ENCODE measurements at regions not wholly inside any gene's neighbourhood (a gene's known extent, or its start where the extent isn't known, plus 50 kb on each side); places are given as distances from the start of the nearest gene placed in this dataset.

GRCh38 chr3:115233021-115233420 is 85.9 kb upstream of the ZBTB20 start:
- H3K27me3 ChIP-seq: no peaks in the 10 kb centered on the region
- H3K27ac ChIP-seq: no peak overlapping the region
- H3K4me1 ChIP-seq: no peaks in the 10 kb centered on the region
- DNase-seq: no peak
- H3K4me3 ChIP-seq: no peak overlapping the region
- WGBS, 5 donors: 74 to 85% (median 80%) methylated on average over 2 of the region's 2 CpGs
- no peaks in the 10 kb centered on the region for H3K36me3 ChIP-seq
- intact Hi-C loops (cut with DNase I; ENCODE audit: low total_unique reads): no loop called here
- H3K9me3 ChIP-seq: no peaks in the 10 kb centered on the region
- no peak for TF ChIP-seq POLR2A (IDR thresholded peaks at IDR 0.05)
- no peak for TF ChIP-seq POLR2AphosphoS5 (IDR thresholded peaks at IDR 0.05)
- no peak for TF ChIP-seq EP300 (IDR thresholded peaks at IDR 0.05)
- TF ChIP-seq, protein P1, sequence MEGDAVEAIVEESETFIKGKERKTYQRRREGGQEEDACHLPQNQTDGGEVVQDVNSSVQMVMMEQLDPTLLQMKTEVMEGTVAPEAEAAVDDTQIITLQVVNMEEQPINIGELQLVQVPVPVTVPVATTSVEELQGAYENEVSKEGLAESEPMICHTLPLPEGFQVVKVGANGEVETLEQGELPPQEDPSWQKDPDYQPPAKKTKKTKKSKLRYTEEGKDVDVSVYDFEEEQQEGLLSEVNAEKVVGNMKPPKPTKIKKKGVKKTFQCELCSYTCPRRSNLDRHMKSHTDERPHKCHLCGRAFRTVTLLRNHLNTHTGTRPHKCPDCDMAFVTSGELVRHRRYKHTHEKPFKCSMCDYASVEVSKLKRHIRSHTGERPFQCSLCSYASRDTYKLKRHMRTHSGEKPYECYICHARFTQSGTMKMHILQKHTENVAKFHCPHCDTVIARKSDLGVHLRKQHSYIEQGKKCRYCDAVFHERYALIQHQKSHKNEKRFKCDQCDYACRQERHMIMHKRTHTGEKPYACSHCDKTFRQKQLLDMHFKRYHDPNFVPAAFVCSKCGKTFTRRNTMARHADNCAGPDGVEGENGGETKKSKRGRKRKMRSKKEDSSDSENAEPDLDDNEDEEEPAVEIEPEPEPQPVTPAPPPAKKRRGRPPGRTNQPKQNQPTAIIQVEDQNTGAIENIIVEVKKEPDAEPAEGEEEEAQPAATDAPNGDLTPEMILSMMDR (IDR thresholded peaks at IDR 0.05): no peak

DNA sequence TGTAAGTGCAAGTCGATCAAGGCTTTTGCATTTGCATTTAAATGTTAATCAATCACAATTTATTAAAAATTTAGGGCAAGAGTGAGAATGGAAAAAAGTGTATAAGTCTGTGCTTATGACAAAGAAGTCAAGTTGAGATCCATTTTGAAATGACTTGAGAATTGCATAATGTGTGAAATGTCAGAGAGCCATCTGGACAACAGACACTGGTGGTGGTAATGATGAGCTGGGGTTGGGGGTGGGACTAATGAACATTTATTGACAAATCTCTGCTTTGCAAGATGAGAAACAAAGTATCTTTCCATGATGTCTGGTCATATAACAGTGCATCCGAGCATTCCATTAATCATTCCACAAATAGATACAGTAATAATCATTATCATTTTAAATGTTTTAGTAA is 89.4 kb upstream of the ZBTB20 start:
- no peak for DNase-seq
- H3K4me3 ChIP-seq: no peak overlapping the region
- no peaks in the 10 kb centered on the region for H3K27me3 ChIP-seq
- no peak overlapping the region for H3K27ac ChIP-seq
- H3K4me1 ChIP-seq: peaks cover 0 to 5% (median 0%) of the 10 kb centered on the region in 4 donors
- TF ChIP-seq, protein P1 (IDR thresholded peaks at IDR 0.05): no peak
- TF ChIP-seq POLR2AphosphoS5 (IDR thresholded peaks at IDR 0.05): no peak
- no peak for TF ChIP-seq EP300 (IDR thresholded peaks at IDR 0.05)
- no peak for TF ChIP-seq POLR2A (IDR thresholded peaks at IDR 0.05)
- no peaks in the 10 kb centered on the region for H3K9me3 ChIP-seq
- WGBS, 5 donors: 81 to 91% (median 83%) methylated on average over 2 of the region's 2 CpGs
- intact Hi-C loops (cut with DNase I; ENCODE audit: low total_unique reads): no loop called here
- H3K36me3 ChIP-seq: no peaks in the 10 kb centered on the region

DNA sequence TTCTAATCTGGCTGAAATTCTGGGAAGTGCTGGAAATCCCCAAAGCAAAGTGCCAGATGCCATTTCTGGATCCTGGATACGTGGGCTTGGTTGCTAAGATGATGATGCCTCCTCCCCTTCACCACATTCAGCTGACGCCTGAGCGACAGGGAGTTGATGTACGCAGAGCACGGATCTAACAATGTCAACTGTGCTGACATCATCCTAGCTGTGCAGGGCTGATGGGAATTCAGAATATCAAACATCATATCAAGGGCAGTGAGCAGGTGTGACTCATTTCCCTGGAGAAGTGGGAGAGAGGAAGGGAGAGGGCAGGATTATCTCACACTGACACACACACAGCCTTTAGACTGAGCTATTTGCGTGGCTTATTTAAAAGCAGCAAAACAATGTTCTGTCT is 92.6 kb upstream of the ZBTB20 start:
- Histone ChIP-seq H3K4me1 (peaks cover 0 to 5% (median 0%) of the 10 kb centered on the region in 4 donors), H3K9me3 (no peaks in the 10 kb centered on the region), H3K27me3 (no peaks in the 10 kb centered on the region), H3K36me3 (no peaks in the 10 kb centered on the region), H3K27ac (no peak overlapping the region), H3K4me3 (no peak overlapping the region)
- no peak for TF ChIP-seq POLR2A (IDR thresholded peaks at IDR 0.05)
- TF ChIP-seq POLR2AphosphoS5 (IDR thresholded peaks at IDR 0.05): peak in 2 of 3 donors; percentile 12 to 52
- intact Hi-C loops (cut with DNase I; ENCODE audit: low total_unique reads): no loop called here
- 26 to 32% (median 30%) methylated on average over 6 of the region's 6 CpGs for WGBS, 5 donors
- peak in 1 of 2 donors; percentile 73 for DNase-seq

GRCh38 chr3:115244350-115244749 is 97.3 kb upstream of the ZBTB20 start:
- intact Hi-C loops (cut with DNase I; ENCODE audit: low total_unique reads): no loop called here
- Histone ChIP-seq H3K36me3 (no peaks in the 10 kb centered on the region), H3K9me3 (no peaks in the 10 kb centered on the region)

GRCh38 chr3:115245438-115245837 is 98.3 kb upstream of the ZBTB20 start:
- 81 to 88% (median 87%) methylated on average over 2 of the region's 2 CpGs for WGBS, 5 donors
- intact Hi-C loops (cut with DNase I; ENCODE audit: low total_unique reads): no loop called here
- TF ChIP-seq POLR2AphosphoS5 (IDR thresholded peaks at IDR 0.05) (no peak), EP300 (IDR thresholded peaks at IDR 0.05) (no peak), POLR2A (IDR thresholded peaks at IDR 0.05) (no peak)
- TF ChIP-seq, protein P1 (IDR thresholded peaks at IDR 0.05): no peak

More at GRCh38 chr3:115244350-115244749, 97.3 kb upstream of the ZBTB20 start:
- TF ChIP-seq, protein P1 (IDR thresholded peaks at IDR 0.05): no peak
- no peak for TF ChIP-seq EP300 (IDR thresholded peaks at IDR 0.05)
- Histone ChIP-seq H3K27me3 (no peaks in the 10 kb centered on the region), H3K4me1 (peaks cover 0 to 5% (median 0%) of the 10 kb centered on the region in 4 donors), H3K4me3 (no peak overlapping the region), H3K27ac (no peak overlapping the region)
- no peak for DNase-seq
- 77 to 87% (median 85%) methylated on average over 3 of the region's 3 CpGs for WGBS, 5 donors

More at GRCh38 chr3:115245438-115245837, 98.3 kb upstream of the ZBTB20 start:
- no peaks in the 10 kb centered on the region for H3K9me3 ChIP-seq
- no peaks in the 10 kb centered on the region for H3K4me1 ChIP-seq
- H3K27me3 ChIP-seq: no peaks in the 10 kb centered on the region
- no peak overlapping the region for H3K27ac ChIP-seq
- H3K4me3 ChIP-seq: no peak overlapping the region
- H3K36me3 ChIP-seq: no peaks in the 10 kb centered on the region
- no peak for DNase-seq

Measured in stomach (tissue), 8 donors.